H1 (cell line): ENCODE measurements at regions not wholly inside any gene's neighbourhood (a gene's known extent, or its start where the extent isn't known, plus 50 kb on each side); places are given as distances from the start of the nearest gene placed in this dataset.

Experiments
- POLR2A ChIP-seq, 2 experiments: IDR thresholded peaks; 1 replicate in 1 of 2; 2 replicates in 1 of 2; pipeline ENCODE4 v1.6.1; 2011; ENCODE audit warnings: low read depth in 2 of 2, low read length in 2 of 2, mild to moderate bottlenecking in 2 of 2; ENCODE audit errors: control extremely low read depth in 1 of 2
- TF ChIP-seq, protein P1 (sequence below), 3 experiments: IDR thresholded peaks; 1 replicate in 2 of 3; 2 replicates in 1 of 3; pipeline versions ENCODE4 v1.5.1 to v1.6.1; 2011; ENCODE audit warnings: low read length in 3 of 3, mild to moderate bottlenecking in 3 of 3, inconsistent platforms in 2 of 3, low read depth in 1 of 3, moderate library complexity in 1 of 3; ENCODE audit not compliant: insufficient read depth in 1 of 3; ENCODE audit errors: control extremely low read depth in 1 of 3

DNA sequence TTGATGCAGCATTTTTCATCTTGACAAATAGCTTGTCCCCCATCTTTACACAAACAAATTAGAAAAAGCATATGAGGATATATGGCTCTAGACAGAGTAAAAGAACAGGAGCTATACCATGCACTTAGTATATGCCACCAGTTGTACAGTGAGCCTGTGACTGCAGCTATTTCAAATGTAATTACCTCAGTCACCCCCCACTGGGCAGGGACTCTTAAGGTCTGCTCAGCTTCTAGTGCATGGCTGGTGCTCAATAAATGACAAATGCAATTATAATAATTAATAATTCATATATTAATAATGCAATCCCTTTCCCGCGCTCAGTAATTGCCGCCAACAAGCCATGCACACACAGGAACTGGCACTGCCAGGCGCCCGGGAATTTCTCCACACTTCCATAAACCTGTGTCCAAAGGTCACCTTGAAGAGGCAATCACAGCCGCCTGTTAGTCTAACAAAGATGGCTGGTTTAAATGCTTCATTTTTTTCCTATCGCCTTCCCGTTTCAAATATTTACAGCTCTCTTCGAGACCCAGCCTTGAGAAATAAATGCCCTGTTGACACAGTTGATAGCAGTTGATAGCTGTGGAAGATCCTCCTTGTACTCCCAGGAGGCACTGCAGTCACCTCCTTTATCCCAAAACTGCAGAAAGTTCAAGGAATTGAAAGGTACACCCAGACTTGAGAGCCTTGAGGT, 156.6 kb downstream of the INO80D start:
- TF ChIP-seq, protein P1, sequence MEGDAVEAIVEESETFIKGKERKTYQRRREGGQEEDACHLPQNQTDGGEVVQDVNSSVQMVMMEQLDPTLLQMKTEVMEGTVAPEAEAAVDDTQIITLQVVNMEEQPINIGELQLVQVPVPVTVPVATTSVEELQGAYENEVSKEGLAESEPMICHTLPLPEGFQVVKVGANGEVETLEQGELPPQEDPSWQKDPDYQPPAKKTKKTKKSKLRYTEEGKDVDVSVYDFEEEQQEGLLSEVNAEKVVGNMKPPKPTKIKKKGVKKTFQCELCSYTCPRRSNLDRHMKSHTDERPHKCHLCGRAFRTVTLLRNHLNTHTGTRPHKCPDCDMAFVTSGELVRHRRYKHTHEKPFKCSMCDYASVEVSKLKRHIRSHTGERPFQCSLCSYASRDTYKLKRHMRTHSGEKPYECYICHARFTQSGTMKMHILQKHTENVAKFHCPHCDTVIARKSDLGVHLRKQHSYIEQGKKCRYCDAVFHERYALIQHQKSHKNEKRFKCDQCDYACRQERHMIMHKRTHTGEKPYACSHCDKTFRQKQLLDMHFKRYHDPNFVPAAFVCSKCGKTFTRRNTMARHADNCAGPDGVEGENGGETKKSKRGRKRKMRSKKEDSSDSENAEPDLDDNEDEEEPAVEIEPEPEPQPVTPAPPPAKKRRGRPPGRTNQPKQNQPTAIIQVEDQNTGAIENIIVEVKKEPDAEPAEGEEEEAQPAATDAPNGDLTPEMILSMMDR (IDR thresholded peaks at IDR 0.05; ENCODE audit: control extremely low read depth in 1 of 3, insufficient read depth in 1 of 3, low read depth in 1 of 3, low read length in 3 of 3): no peak
- TF ChIP-seq POLR2A (IDR thresholded peaks at IDR 0.05; ENCODE audit: control extremely low read depth in 1 of 2, low read depth in 2 of 2, low read length in 2 of 2): no peak
